Activated T-helper 17 cell treated with anti-CD3 and anti-CD28 coated beads, Interleukin-2, amount 50 U/mL, for 72 hours (primary cell): ENCODE measurements at regions not wholly inside any gene's neighbourhood (a gene's known extent, or its start where the extent isn't known, plus 50 kb on each side); places are given as distances from the start of the nearest gene placed in this dataset.

Source experiments
- ATAC-seq: fragments of 150-1000 bp; cut with Tn5 transposase; replicated peaks from 2 replicates; pipeline ENCODE4 v1.10.0; 2021; ENCODE audit warnings: mild to moderate bottlenecking, moderate library complexity
- H3K27ac Mint-ChIP-seq: one replicate; pipeline ENCODE4 v1.8.0; 2022; ENCODE audit warnings: mixed read lengths
- H3K27me3 Mint-ChIP-seq: one replicate; pipeline ENCODE4 v1.8.0; 2022; ENCODE audit warnings: mixed read lengths
- H3K36me3 Mint-ChIP-seq: one replicate; pipeline ENCODE4 v1.8.0; 2022; ENCODE audit warnings: low read depth, mild to moderate bottlenecking, mixed read lengths
- H3K4me1 Mint-ChIP-seq: one replicate; pipeline ENCODE4 v1.8.0; 2022; ENCODE audit warnings: mixed read lengths
- H3K4me3 Mint-ChIP-seq: one replicate; pipeline ENCODE4 v1.8.0; 2022; ENCODE audit warnings: mild to moderate bottlenecking, mixed read lengths
- H3K9me3 Mint-ChIP-seq: one replicate; pipeline ENCODE4 v1.8.0; 2022; ENCODE audit warnings: mixed read lengths

- Mint-ChIP-seq H3K27ac (no peak overlapping the region), H3K36me3 (no peaks in the 10 kb centered on the region), H3K4me1 (no peaks in the 10 kb centered on the region), H3K9me3 (no peaks in the 10 kb centered on the region), H3K27me3 (peaks cover 61% of the 10 kb centered on the region), H3K4me3 (no peak overlapping the region)
- no peak for ATAC-seq
Measured at GRCh38 chr14:101402936-101403660, 158.2 kb upstream of the DIO3 start.

GRCh38 chr14:101404426-101405170, 156.7 kb upstream of the DIO3 start:
- H3K36me3 Mint-ChIP-seq, result no peaks in the 10 kb centered on the region
- H3K9me3 Mint-ChIP-seq, result no peaks in the 10 kb centered on the region
- peaks cover 57% of the 10 kb centered on the region for H3K27me3 Mint-ChIP-seq
- no peak for ATAC-seq
- H3K4me1 Mint-ChIP-seq, result no peaks in the 10 kb centered on the region
- H3K4me3 Mint-ChIP-seq, result no peak overlapping the region
- H3K27ac Mint-ChIP-seq, result no peak overlapping the region

- Mint-ChIP-seq H3K9me3 (no peaks in the 10 kb centered on the region), H3K36me3 (no peaks in the 10 kb centered on the region), H3K4me3 (no peak overlapping the region), H3K27ac (no peak overlapping the region), H3K4me1 (no peaks in the 10 kb centered on the region), H3K27me3 (peaks cover 50% of the 10 kb centered on the region)
- no peak for ATAC-seq
Measured at GRCh38 chr14:101405171-101405883, 156.0 kb upstream of the DIO3 start.

GRCh38 chr14:101406921-101407320, 154.4 kb upstream of the DIO3 start:
- no peak for ATAC-seq
- H3K4me3 Mint-ChIP-seq, result no peak overlapping the region
- H3K36me3 Mint-ChIP-seq, result no peaks in the 10 kb centered on the region
- H3K4me1 Mint-ChIP-seq, result no peaks in the 10 kb centered on the region
- no peaks in the 10 kb centered on the region for H3K9me3 Mint-ChIP-seq
- peaks cover 34% of the 10 kb centered on the region for H3K27me3 Mint-ChIP-seq
- no peak overlapping the region for H3K27ac Mint-ChIP-seq

- Mint-ChIP-seq H3K9me3 (no peaks in the 10 kb centered on the region), H3K4me3 (no peak overlapping the region), H3K36me3 (no peaks in the 10 kb centered on the region), H3K4me1 (no peaks in the 10 kb centered on the region), H3K27ac (no peak overlapping the region), H3K27me3 (peaks cover 34% of the 10 kb centered on the region)
- ATAC-seq, result no peak
Measured at GRCh38 chr14:101407328-101407727, 154.0 kb upstream of the DIO3 start.

- ATAC-seq, result no peak
- Mint-ChIP-seq H3K4me3 (no peak overlapping the region), H3K27me3 (peaks cover 25% of the 10 kb centered on the region), H3K27ac (no peak overlapping the region), H3K9me3 (no peaks in the 10 kb centered on the region), H3K4me1 (no peaks in the 10 kb centered on the region), H3K36me3 (no peaks in the 10 kb centered on the region)
Measured at GRCh38 chr14:101408077-101408831, 153.0 kb upstream of the DIO3 start.

- Mint-ChIP-seq H3K27ac (no peak overlapping the region), H3K36me3 (no peaks in the 10 kb centered on the region), H3K4me3 (no peak overlapping the region), H3K4me1 (no peaks in the 10 kb centered on the region), H3K27me3 (peaks cover 25% of the 10 kb centered on the region), H3K9me3 (no peaks in the 10 kb centered on the region)
- ATAC-seq, result no peak
Measured at GRCh38 chr14:101409006-101409543, 152.2 kb upstream of the DIO3 start.

- Mint-ChIP-seq H3K27me3 (peaks cover 27% of the 10 kb centered on the region), H3K4me3 (no peak overlapping the region), H3K36me3 (no peaks in the 10 kb centered on the region), H3K9me3 (no peaks in the 10 kb centered on the region), H3K27ac (no peak overlapping the region), H3K4me1 (no peaks in the 10 kb centered on the region)
- ATAC-seq, result no peak
Measured at GRCh38 chr14:101410126-101410525, 151.2 kb upstream of the DIO3 start.

GRCh38 chr14:101411151-101411550, 150.1 kb upstream of the DIO3 start:
- Mint-ChIP-seq H3K27me3 (peaks cover 34% of the 10 kb centered on the region), H3K4me1 (no peaks in the 10 kb centered on the region), H3K36me3 (no peaks in the 10 kb centered on the region), H3K4me3 (no peak overlapping the region), H3K27ac (no peak overlapping the region), H3K9me3 (no peaks in the 10 kb centered on the region)
- no peak for ATAC-seq

GRCh38 chr14:101411779-101412178, 149.5 kb upstream of the DIO3 start:
- no peak overlapping the region for H3K27ac Mint-ChIP-seq
- no peak for ATAC-seq
- H3K36me3 Mint-ChIP-seq, result no peaks in the 10 kb centered on the region
- H3K4me3 Mint-ChIP-seq, result no peak overlapping the region
- peaks cover 40% of the 10 kb centered on the region for H3K27me3 Mint-ChIP-seq
- H3K9me3 Mint-ChIP-seq, result no peaks in the 10 kb centered on the region
- no peaks in the 10 kb centered on the region for H3K4me1 Mint-ChIP-seq

- no peak for ATAC-seq
- no peaks in the 10 kb centered on the region for H3K36me3 Mint-ChIP-seq
- no peak overlapping the region for H3K4me3 Mint-ChIP-seq
- peaks cover 39% of the 10 kb centered on the region for H3K27me3 Mint-ChIP-seq
- no peak overlapping the region for H3K27ac Mint-ChIP-seq
- no peaks in the 10 kb centered on the region for H3K4me1 Mint-ChIP-seq
- no peaks in the 10 kb centered on the region for H3K9me3 Mint-ChIP-seq
Measured at GRCh38 chr14:101412739-101413138, 148.6 kb upstream of the DIO3 start.

- H3K27me3 Mint-ChIP-seq, result peaks cover 48% of the 10 kb centered on the region
Measured at GRCh38 chr14:101417434-101417833, 143.9 kb upstream of the DIO3 start.

GRCh38 chr14:101418601-101419000, 142.7 kb upstream of the DIO3 start:
- Mint-ChIP-seq H3K4me3 (no peak overlapping the region), H3K27me3 (peaks cover 53% of the 10 kb centered on the region), H3K9me3 (no peaks in the 10 kb centered on the region), H3K36me3 (no peaks in the 10 kb centered on the region), H3K27ac (no peak overlapping the region), H3K4me1 (no peaks in the 10 kb centered on the region)
- no peak for ATAC-seq

More at GRCh38 chr14:101417434-101417833, 143.9 kb upstream of the DIO3 start:
- Mint-ChIP-seq H3K36me3 (no peaks in the 10 kb centered on the region), H3K4me3 (no peak overlapping the region), H3K4me1 (no peaks in the 10 kb centered on the region), H3K27ac (no peak overlapping the region), H3K9me3 (no peaks in the 10 kb centered on the region)
- no peak for ATAC-seq

GRCh38 chr14:101426466-101426865, 134.8 kb upstream of the DIO3 start:
- Mint-ChIP-seq H3K9me3 (peaks cover 8% of the 10 kb centered on the region), H3K36me3 (no peaks in the 10 kb centered on the region), H3K4me3 (no peak overlapping the region), H3K27ac (no peak overlapping the region), H3K27me3 (peaks cover 39% of the 10 kb centered on the region), H3K4me1 (no peaks in the 10 kb centered on the region)
- no peak for ATAC-seq
